ENCODE measurements at regions not wholly inside any gene's neighbourhood (a gene's known extent, or its start where the extent isn't known, plus 50 kb on each side); places are given as distances from the start of the nearest gene placed in this dataset.
A peak's percentile ranks its signal among the peaks of the same experiment; 100 is the strongest.

DNA sequence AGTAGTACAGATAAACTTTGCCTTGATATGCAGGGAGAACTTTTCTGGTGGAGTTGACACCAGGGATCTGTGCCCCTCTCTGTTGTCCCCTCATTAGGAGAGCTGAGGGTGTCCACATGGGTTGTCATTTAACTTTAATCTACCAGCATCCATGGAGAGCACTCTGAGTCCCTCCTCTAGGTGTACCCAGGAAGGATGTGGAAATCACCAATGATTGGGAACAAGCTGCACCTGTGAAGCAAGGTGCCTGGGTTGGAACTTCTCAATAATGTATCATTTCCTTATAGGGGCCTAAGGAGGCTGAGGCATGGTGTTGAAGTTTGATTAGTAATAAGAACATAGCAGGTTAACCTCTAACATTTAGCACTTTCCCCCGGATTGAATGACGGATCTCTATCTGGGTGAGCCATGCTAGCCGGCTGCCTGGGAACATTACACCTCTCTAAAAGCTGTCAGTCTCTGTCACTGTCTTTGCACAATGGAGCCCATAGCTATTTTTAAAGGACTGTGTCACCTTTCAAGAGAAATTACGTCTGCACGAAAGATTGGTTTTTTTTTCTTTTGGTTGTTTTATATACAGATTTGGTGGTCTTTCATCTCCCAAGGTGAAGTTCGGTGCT lies 239.3 kb downstream of the MAF start:
- no peak overlapping the region for H2AFZ ChIP-seq (ENCODE audit: control insufficient read depth, low read length)
- no peaks in the 10 kb centered on the region for H4K20me1 ChIP-seq (ENCODE audit: control insufficient read depth, extremely low read depth, insufficient read depth, low read length)
- peaks cover 7% of the 10 kb centered on the region for H3K4me1 ChIP-seq (ENCODE audit: control insufficient read depth, extremely low read depth, insufficient read depth, low read length)
- no peak overlapping the region for H3K27ac ChIP-seq (ENCODE audit: control insufficient read depth, insufficient read depth, low read length)
- H3K79me2 ChIP-seq (ENCODE audit: control insufficient read depth, insufficient read depth, low read length) = no peaks in the 10 kb centered on the region
- DNase-seq (ENCODE audit: low read depth, low spot score) (no peak), FAIRE-seq (no peak)
- no peaks in the 10 kb centered on the region for H3K36me3 ChIP-seq (ENCODE audit: control insufficient read depth in 2 of 2, extremely low read depth in 1 of 2, insufficient read depth in 2 of 2, low read length in 2 of 2)
- H3K4me3 ChIP-seq (ENCODE audit: control insufficient read depth in 2 of 3, extremely low read depth in 1 of 3, insufficient read depth in 2 of 3, low read depth in 1 of 3, low read length in 3 of 3) = no peak overlapping the region
- no peak overlapping the region for H3K9ac ChIP-seq (ENCODE audit: control insufficient read depth, extremely low read depth, insufficient read depth, low read length)
- TF ChIP-seq, protein P1, sequence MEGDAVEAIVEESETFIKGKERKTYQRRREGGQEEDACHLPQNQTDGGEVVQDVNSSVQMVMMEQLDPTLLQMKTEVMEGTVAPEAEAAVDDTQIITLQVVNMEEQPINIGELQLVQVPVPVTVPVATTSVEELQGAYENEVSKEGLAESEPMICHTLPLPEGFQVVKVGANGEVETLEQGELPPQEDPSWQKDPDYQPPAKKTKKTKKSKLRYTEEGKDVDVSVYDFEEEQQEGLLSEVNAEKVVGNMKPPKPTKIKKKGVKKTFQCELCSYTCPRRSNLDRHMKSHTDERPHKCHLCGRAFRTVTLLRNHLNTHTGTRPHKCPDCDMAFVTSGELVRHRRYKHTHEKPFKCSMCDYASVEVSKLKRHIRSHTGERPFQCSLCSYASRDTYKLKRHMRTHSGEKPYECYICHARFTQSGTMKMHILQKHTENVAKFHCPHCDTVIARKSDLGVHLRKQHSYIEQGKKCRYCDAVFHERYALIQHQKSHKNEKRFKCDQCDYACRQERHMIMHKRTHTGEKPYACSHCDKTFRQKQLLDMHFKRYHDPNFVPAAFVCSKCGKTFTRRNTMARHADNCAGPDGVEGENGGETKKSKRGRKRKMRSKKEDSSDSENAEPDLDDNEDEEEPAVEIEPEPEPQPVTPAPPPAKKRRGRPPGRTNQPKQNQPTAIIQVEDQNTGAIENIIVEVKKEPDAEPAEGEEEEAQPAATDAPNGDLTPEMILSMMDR (optimal IDR thresholded peaks at IDR 0.05 in 1 of 3, IDR thresholded peaks at IDR 0.05 in 1 of 3, conservative IDR thresholded peaks at IDR 0.05 in 1 of 3; ENCODE audit: extremely low read depth in 1 of 3, insufficient read depth in 2 of 3, low read length in 3 of 3) = no peak
- TF ChIP-seq EZH2 (IDR thresholded peaks at IDR 0.05; ENCODE audit: low read length) = no peak
- H3K9me1 ChIP-seq (ENCODE audit: control insufficient read depth, extremely low read depth, insufficient read depth, low read length) = no peaks in the 10 kb centered on the region
- H3K27me3 ChIP-seq (ENCODE audit: control insufficient read depth, extremely low read depth, insufficient read depth, low read length) = peaks cover 4% of the 10 kb centered on the region
- H3K9me3 ChIP-seq (ENCODE audit: control insufficient read depth, low read depth, low read length) = no peaks in the 10 kb centered on the region
- H3K4me2 ChIP-seq (ENCODE audit: control insufficient read depth, extremely low read depth, insufficient read depth, low read depth, low read length) = no peak overlapping the region
- dilution Hi-C loops (cut with MboI; ENCODE audit: extremely low pct_ligation_motif_present, low sequenced_read_pairs) = no loop called here

DNA sequence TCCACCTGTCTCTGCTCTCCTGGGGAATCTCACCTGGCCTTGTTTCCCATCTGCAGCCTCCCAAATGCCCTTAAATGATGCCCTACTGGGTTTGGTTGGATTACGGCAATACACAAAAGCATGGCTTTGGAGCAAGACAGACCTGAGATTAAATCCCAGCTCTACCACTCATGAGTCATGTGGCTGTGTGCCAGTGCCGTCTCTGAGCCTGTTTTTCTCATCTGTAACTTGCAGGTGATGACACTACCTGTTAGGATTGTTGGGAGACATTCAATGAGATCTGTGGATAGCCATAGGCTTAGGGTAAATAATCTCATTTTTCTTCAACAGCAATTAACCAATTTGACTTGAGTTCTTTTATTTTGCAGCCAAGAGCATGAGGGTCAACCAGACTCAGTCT lies 240.3 kb downstream of the MAF start:
- Histone ChIP-seq H3K4me1 (ENCODE audit: control insufficient read depth, extremely low read depth, insufficient read depth, low read length) (peaks cover 7% of the 10 kb centered on the region), H3K36me3 (ENCODE audit: control insufficient read depth in 2 of 2, extremely low read depth in 1 of 2, insufficient read depth in 2 of 2, low read length in 2 of 2) (no peaks in the 10 kb centered on the region), H3K4me3 (ENCODE audit: control insufficient read depth in 2 of 3, extremely low read depth in 1 of 3, insufficient read depth in 2 of 3, low read depth in 1 of 3, low read length in 3 of 3) (no peak overlapping the region), H2AFZ (ENCODE audit: control insufficient read depth, low read length) (no peak overlapping the region), H3K4me2 (ENCODE audit: control insufficient read depth, extremely low read depth, insufficient read depth, low read depth, low read length) (no peak overlapping the region), H4K20me1 (ENCODE audit: control insufficient read depth, extremely low read depth, insufficient read depth, low read length) (no peaks in the 10 kb centered on the region), H3K27ac (ENCODE audit: control insufficient read depth, insufficient read depth, low read length) (no peak overlapping the region), H3K27me3 (ENCODE audit: control insufficient read depth, extremely low read depth, insufficient read depth, low read length) (peaks cover 4% of the 10 kb centered on the region), H3K79me2 (ENCODE audit: control insufficient read depth, insufficient read depth, low read length) (no peaks in the 10 kb centered on the region), H3K9ac (ENCODE audit: control insufficient read depth, extremely low read depth, insufficient read depth, low read length) (no peak overlapping the region), H3K9me3 (ENCODE audit: control insufficient read depth, low read depth, low read length) (no peaks in the 10 kb centered on the region), H3K9me1 (ENCODE audit: control insufficient read depth, extremely low read depth, insufficient read depth, low read length) (no peaks in the 10 kb centered on the region)
- peak; percentile 11 for DNase-seq (ENCODE audit: low read depth, low spot score)
- dilution Hi-C loops (cut with MboI; ENCODE audit: extremely low pct_ligation_motif_present, low sequenced_read_pairs) = no loop called here
- peak; percentile 88 for FAIRE-seq
- no peak for TF ChIP-seq EZH2 (IDR thresholded peaks at IDR 0.05; ENCODE audit: low read length)
- TF ChIP-seq, protein P1 (optimal IDR thresholded peaks at IDR 0.05 in 1 of 3, IDR thresholded peaks at IDR 0.05 in 1 of 3, conservative IDR thresholded peaks at IDR 0.05 in 1 of 3; ENCODE audit: extremely low read depth in 1 of 3, insufficient read depth in 2 of 3, low read length in 3 of 3) = no peak

Measured in keratinocyte (primary cell).